Adrenal gland (tissue), 5 donors: ENCODE measurements at regions not wholly inside any gene's neighbourhood (a gene's known extent, or its start where the extent isn't known, plus 50 kb on each side); places are given as distances from the start of the nearest gene placed in this dataset.

Source experiments
- CTCF ChIP-seq, 6 experiments: fragments of 450-650 bp in 4 of 6; fragments of 200-600 bp in 2 of 6; sonication (generic) in 1 of 6; IDR thresholded peaks; 1 replicate in 5 of 6; 2 replicates in 1 of 6; pipeline versions ENCODE4 v1.5.1 to v1.8.0; 2016 to 2021; ENCODE audit warnings: antibody characterized with exemption in 6 of 6, mild to moderate bottlenecking in 2 of 6, moderate library complexity in 1 of 6
- POLR2A ChIP-seq, 2 donors: fragments of 450-650 bp; IDR thresholded peaks; one replicate each; pipeline ENCODE4 v1.6.1; 2017; ENCODE audit warnings: antibody characterized with exemption in 2 of 2, mild to moderate bottlenecking in 2 of 2, moderate library complexity in 1 of 2
- donor health status: DM: no; HTN: no; CAD: no.

DNA sequence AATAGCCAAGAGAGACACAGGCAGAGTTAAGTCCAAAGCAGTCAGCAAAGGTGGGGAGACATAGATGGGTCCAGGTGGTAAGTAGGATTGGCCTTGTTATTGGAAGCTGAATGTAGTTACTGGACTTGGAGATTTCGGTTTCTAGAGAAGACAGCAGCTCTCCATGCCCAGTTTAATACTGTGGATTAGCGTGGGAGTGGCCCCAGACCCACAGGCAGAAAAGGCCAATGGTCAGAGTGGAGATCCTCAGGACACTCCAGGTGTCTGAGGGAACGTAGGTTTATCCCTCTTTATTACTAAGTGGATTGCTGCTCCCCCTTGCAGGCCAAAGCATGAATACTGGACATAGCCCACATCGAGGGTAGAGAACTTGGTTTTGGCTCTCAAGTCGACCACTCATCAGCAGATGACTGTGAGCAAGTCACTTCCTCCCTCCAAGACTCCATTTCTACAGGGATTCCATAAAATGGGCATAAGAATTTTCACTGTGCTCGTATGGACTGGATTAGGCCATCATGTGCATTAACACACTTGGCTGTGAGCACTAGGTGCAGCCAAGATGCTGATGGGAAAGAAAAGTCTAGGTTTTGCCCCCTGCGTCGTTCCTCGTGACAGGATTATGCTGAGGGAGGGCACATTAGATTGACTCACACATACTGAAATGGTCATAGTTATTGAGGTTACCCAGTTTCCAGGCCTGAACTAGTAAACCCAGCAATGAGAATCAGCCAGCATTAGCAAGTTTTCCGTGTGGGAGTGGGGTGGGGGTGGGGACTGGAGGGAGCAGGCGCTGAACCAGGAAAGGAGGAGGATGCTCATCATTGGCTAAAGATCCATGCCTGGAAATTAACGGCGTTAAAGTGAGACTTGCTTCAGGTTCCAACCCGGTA lies 225.2 kb upstream of the TPRG1 start:
- no peak for TF ChIP-seq CTCF (IDR thresholded peaks at IDR 0.05)
- no peak for TF ChIP-seq POLR2A (IDR thresholded peaks at IDR 0.05)
